Hematopoietic multipotent progenitor cell treated with erythropoietin and hydrocortisone succinate and interleukin-3 and kit ligand, for 17 days (in vitro differentiated cells): ENCODE measurements at regions not wholly inside any gene's neighbourhood (a gene's known extent, or its start where the extent isn't known, plus 50 kb on each side); places are given as distances from the start of the nearest gene placed in this dataset.
"Not testable (repeated sequence)": the region's sequence is repeated elsewhere in the genome, so short reads cannot be mapped to it uniquely, and the experiment has no call there.

Experiments
- DNase-seq: peaks from one replicate; pipeline ENCODE4 v3.0.0-alpha.2; 2015; ENCODE audit warnings: low spot score

- DNase-seq = no peak
Measured at GRCh38 chr1:189983166-189983890, 494.3 kb downstream of the BRINP3 start.

GRCh38 chr1:189986516-189986915, 491.1 kb downstream of the BRINP3 start:
- no peak for DNase-seq

GRCh38 chr1:189987509-189987908, 490.2 kb downstream of the BRINP3 start:
- DNase-seq = no peak

GRCh38 chr1:189992856-189993255, 484.8 kb downstream of the BRINP3 start:
- no peak for DNase-seq

GRCh38 chr1:190000365-190000872, 477.2 kb downstream of the BRINP3 start:
- no peak for DNase-seq

- no peak for DNase-seq
Measured at GRCh38 chr1:190001187-190001586, 476.5 kb downstream of the BRINP3 start.

- no peak for DNase-seq
Measured at GRCh38 chr1:190003376-190003775, 474.3 kb downstream of the BRINP3 start.

- no peak for DNase-seq
Measured at GRCh38 chr1:190011585-190011984, 466.1 kb downstream of the BRINP3 start.

GRCh38 chr1:190019151-190019550, 458.5 kb downstream of the BRINP3 start:
- DNase-seq = not testable (repeated sequence)

GRCh38 chr1:190019717-190020116, 457.9 kb downstream of the BRINP3 start:
- no peak for DNase-seq

GRCh38 chr1:190022709-190023108, 455.0 kb downstream of the BRINP3 start:
- DNase-seq = no peak

GRCh38 chr1:190029441-190029840, 448.2 kb downstream of the BRINP3 start:
- no peak for DNase-seq

- no peak for DNase-seq
Measured at GRCh38 chr1:190043655-190044054, 434.0 kb downstream of the BRINP3 start.

GRCh38 chr1:190046231-190046630, 431.4 kb downstream of the BRINP3 start:
- no peak for DNase-seq
